Muscle layer of duodenum (tissue), 2 donors: ENCODE measurements at regions not wholly inside any gene's neighbourhood (a gene's known extent, or its start where the extent isn't known, plus 50 kb on each side); places are given as distances from the start of the nearest gene placed in this dataset.
"Not testable (repeated sequence)": the region's sequence is repeated elsewhere in the genome, so short reads cannot be mapped to it uniquely, and the experiment has no call there.

Experiments
- H3K27ac ChIP-seq: one replicate; pipeline ENCODE4 v1.7.0; 2013; ENCODE audit warnings: mild to moderate bottlenecking, low read length
- H3K27me3 ChIP-seq: one replicate; pipeline ENCODE4 v1.7.0; 2013; ENCODE audit warnings: low read depth, mild to moderate bottlenecking, control low read depth, low read length
- H3K36me3 ChIP-seq, 2 donors: one replicate each; pipeline ENCODE4 v1.7.0; 2013; ENCODE audit warnings: low read length in 2 of 2, control low read depth in 1 of 2, mild to moderate bottlenecking in 1 of 2; ENCODE audit not compliant: insufficient read depth in 2 of 2, control insufficient read depth in 1 of 2
- H3K4me1 ChIP-seq, 2 donors: one replicate each; pipeline ENCODE4 v1.7.0; 2013; ENCODE audit warnings: low read length in 2 of 2, mild to moderate bottlenecking in 2 of 2, control low read depth in 1 of 2, moderate library complexity in 1 of 2; ENCODE audit not compliant: insufficient read depth in 2 of 2, control insufficient read depth in 1 of 2
- H3K4me3 ChIP-seq, 2 donors: one replicate each; pipeline ENCODE4 v1.7.0; 2013; ENCODE audit warnings: low read length in 2 of 2, low read depth in 1 of 2, mild to moderate bottlenecking in 1 of 2
- H3K9me3 ChIP-seq, 2 donors: one replicate each; pipeline ENCODE4 v1.7.0; 2013; ENCODE audit warnings: low read length in 2 of 2, control low read depth in 1 of 2, mild to moderate bottlenecking in 1 of 2; ENCODE audit not compliant: control insufficient read depth in 1 of 2
- donor health status: healthy.

- no peaks in the 10 kb centered on the region for H3K27me3 ChIP-seq
- no peaks in the 10 kb centered on the region for H3K36me3 ChIP-seq
- no peaks in the 10 kb centered on the region for H3K9me3 ChIP-seq
- no peaks in the 10 kb centered on the region for H3K4me1 ChIP-seq
- H3K4me3 ChIP-seq, result no peak overlapping the region
- no peak overlapping the region for H3K27ac ChIP-seq
Measured at GRCh38 chr2:194494401-194494800, 1162.6 kb upstream of the SLC39A10 start.

DNA sequence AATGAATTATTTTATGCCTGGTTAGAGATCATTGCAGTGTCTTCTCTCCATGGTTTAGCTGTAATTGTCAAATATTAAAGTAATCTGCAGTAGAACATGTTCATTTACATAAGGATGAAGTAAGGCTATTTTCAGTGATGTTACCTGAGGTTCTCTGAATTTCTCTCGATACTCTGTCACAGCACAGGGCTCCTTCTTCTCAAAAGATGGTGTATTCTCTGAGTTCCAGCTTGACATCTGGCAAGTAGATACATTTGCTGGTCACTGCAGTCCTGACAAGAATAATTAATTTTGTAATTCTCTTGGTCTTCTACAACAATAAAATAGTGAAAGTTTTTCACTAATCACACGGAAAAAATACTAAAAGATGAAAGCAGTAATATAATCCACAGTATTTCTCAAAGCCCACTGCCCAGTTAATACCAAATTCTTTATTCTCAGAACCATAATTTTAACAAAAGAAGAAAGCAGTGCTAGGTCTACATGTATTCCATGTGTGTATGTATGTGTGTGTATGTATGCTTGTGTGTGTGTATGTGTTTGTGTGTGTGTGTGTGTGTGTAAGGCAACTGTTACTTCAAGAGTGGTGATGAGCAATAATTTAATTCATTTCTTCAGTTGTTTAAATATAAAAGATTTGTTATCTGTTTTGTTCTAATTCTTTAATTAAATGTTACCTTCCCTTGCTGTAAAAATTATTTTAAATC is 1165.5 kb upstream of the SLC39A10 start:
- H3K4me3 ChIP-seq, result no peak overlapping the region
- no peaks in the 10 kb centered on the region for H3K9me3 ChIP-seq
- H3K27ac ChIP-seq, result no peak overlapping the region
- no peaks in the 10 kb centered on the region for H3K4me1 ChIP-seq
- no peaks in the 10 kb centered on the region for H3K36me3 ChIP-seq
- no peaks in the 10 kb centered on the region for H3K27me3 ChIP-seq

- no peaks in the 10 kb centered on the region for H3K36me3 ChIP-seq
- H3K27me3 ChIP-seq, result no peaks in the 10 kb centered on the region
- H3K4me1 ChIP-seq, result no peaks in the 10 kb centered on the region
- no peak overlapping the region for H3K27ac ChIP-seq
- no peaks in the 10 kb centered on the region for H3K9me3 ChIP-seq
- no peak overlapping the region for H3K4me3 ChIP-seq
Measured at GRCh38 chr2:194486326-194486725, 1170.7 kb upstream of the SLC39A10 start.

GRCh38 chr2:194483041-194483440 is 1174.0 kb upstream of the SLC39A10 start:
- Histone ChIP-seq H3K36me3 (no peaks in the 10 kb centered on the region), H3K4me1 (no peaks in the 10 kb centered on the region), H3K9me3 (no peaks in the 10 kb centered on the region), H3K4me3 (no peak overlapping the region), H3K27me3 (no peaks in the 10 kb centered on the region), H3K27ac (no peak overlapping the region)

GRCh38 chr2:194465641-194466040 is 1191.4 kb upstream of the SLC39A10 start:
- no peak overlapping the region for H3K27ac ChIP-seq
- no peaks in the 10 kb centered on the region for H3K4me1 ChIP-seq
- H3K9me3 ChIP-seq, result no peaks in the 10 kb centered on the region
- no peak overlapping the region for H3K4me3 ChIP-seq
- no peaks in the 10 kb centered on the region for H3K36me3 ChIP-seq
- H3K27me3 ChIP-seq, result no peaks in the 10 kb centered on the region

GRCh38 chr2:194464964-194465638 is 1191.9 kb upstream of the SLC39A10 start:
- no peaks in the 10 kb centered on the region for H3K4me1 ChIP-seq
- no peak overlapping the region for H3K27ac ChIP-seq
- no peaks in the 10 kb centered on the region for H3K9me3 ChIP-seq
- no peak overlapping the region for H3K4me3 ChIP-seq
- H3K27me3 ChIP-seq, result no peaks in the 10 kb centered on the region
- H3K36me3 ChIP-seq, result no peaks in the 10 kb centered on the region

GRCh38 chr2:194462883-194463282 is 1194.1 kb upstream of the SLC39A10 start:
- not testable (repeated sequence) for H3K27ac ChIP-seq, H3K4me1 ChIP-seq, H3K4me3 ChIP-seq, H3K27me3 ChIP-seq, H3K9me3 ChIP-seq, H3K36me3 ChIP-seq

GRCh38 chr2:194455358-194455757 is 1201.7 kb upstream of the SLC39A10 start:
- Histone ChIP-seq H3K4me3 (no peak overlapping the region), H3K27ac (no peak overlapping the region), H3K4me1 (no peaks in the 10 kb centered on the region), H3K27me3 (no peaks in the 10 kb centered on the region), H3K9me3 (no peaks in the 10 kb centered on the region), H3K36me3 (no peaks in the 10 kb centered on the region)

- Histone ChIP-seq H3K27me3 (no peaks in the 10 kb centered on the region), H3K9me3 (peaks cover 0 to 2% of the 10 kb centered on the region in 2 donors), H3K27ac (no peak overlapping the region), H3K4me1 (no peaks in the 10 kb centered on the region), H3K4me3 (no peak overlapping the region), H3K36me3 (no peaks in the 10 kb centered on the region)
Measured at GRCh38 chr2:194452504-194452903, 1204.5 kb upstream of the SLC39A10 start.

DNA sequence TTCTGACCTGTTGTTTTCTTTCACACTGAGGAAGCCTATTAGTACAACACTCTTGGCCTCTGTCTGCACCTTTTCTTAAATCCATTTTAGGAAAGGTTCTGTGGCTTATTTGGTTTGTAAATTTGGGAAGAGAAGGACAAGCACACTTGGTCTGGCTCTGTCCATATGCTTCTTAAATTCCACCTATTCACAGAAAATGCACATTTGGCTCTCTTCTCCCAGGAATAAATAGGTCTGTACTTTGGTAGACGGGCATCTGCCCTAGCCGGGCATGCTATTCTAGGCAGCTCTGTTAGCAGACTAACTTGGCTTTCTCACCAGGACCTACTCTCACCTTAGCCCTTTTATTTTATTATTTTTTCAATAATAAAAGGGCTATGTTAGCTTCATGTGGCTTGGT is 1211.8 kb upstream of the SLC39A10 start:
- Histone ChIP-seq H3K9me3 (peaks cover 0 to 2% of the 10 kb centered on the region in 2 donors), H3K36me3 (no peaks in the 10 kb centered on the region), H3K27me3 (no peaks in the 10 kb centered on the region), H3K4me3 (no peak overlapping the region), H3K27ac (no peak overlapping the region), H3K4me1 (no peaks in the 10 kb centered on the region)

DNA sequence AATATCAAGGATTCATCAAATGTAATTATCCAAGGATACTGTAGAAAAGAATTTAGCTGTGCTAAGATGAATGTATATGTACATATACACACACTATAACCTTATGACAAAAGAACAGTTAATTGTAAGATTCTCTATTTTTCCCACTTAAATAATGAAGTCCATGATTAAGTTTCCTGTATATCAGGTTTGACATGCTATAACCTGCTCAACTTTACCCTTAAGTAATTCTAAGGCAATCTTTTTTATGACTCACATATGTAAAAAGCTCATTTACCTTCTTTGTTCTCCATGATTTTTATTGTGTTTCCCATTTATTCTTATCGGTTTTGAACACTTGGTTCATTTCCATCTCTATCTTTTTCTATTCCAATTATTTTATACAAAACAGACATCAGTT is 1213.1 kb upstream of the SLC39A10 start:
- H3K9me3 ChIP-seq, result peaks cover 0 to 2% of the 10 kb centered on the region in 2 donors
- no peaks in the 10 kb centered on the region for H3K36me3 ChIP-seq
- H3K4me1 ChIP-seq, result no peaks in the 10 kb centered on the region
- H3K27me3 ChIP-seq, result no peaks in the 10 kb centered on the region
- no peak overlapping the region for H3K4me3 ChIP-seq
- H3K27ac ChIP-seq, result no peak overlapping the region
